ENCODE measurements at regions not wholly inside any gene's neighbourhood (a gene's known extent, or its start where the extent isn't known, plus 50 kb on each side); places are given as distances from the start of the nearest gene placed in this dataset.

- no peak overlapping the region for H3K56ac ChIP-seq (replicated peaks; ENCODE audit: insufficient read length, low read depth, low read length)
- H3K14ac ChIP-seq (ENCODE audit: insufficient read length): no peak overlapping the region
- no peaks in the 10 kb centered on the region for H3K36me3 ChIP-seq (ENCODE audit: control insufficient read depth in 2 of 4, insufficient read depth in 4 of 4, low read length in 3 of 4)
- H3K27me3 ChIP-seq (replicated peaks in 1 of 4; ENCODE audit: control insufficient read depth in 3 of 4, extremely low read depth in 1 of 4, insufficient read depth in 3 of 4, low read length in 3 of 4): no peaks in the 10 kb centered on the region
- no peak overlapping the region for H4K5ac ChIP-seq (ENCODE audit: insufficient read length, low read depth, low read length)
- H2BK120ac ChIP-seq (replicated peaks; ENCODE audit: low read depth, low read length): no peak overlapping the region
- no peaks in the 10 kb centered on the region for H3K79me1 ChIP-seq (ENCODE audit: low read depth, low read length)
- H3K23ac ChIP-seq (ENCODE audit: insufficient read length): no peak overlapping the region
- no peak overlapping the region for H3K4me2 ChIP-seq (ENCODE audit: insufficient read depth in 1 of 2, low read depth in 2 of 2, low read length in 2 of 2)
- no peak for DNase-seq (ENCODE audit: low read depth in 1 of 2, low spot score in 2 of 2)
- H3K9me3 ChIP-seq (ENCODE audit: insufficient read depth in 2 of 2, low read depth in 1 of 2, low read length in 1 of 2): no peaks in the 10 kb centered on the region
- no peak overlapping the region for H4K91ac ChIP-seq (replicated peaks; ENCODE audit: insufficient read length, low read length)
- H3K27ac ChIP-seq (ENCODE audit: low read depth, low read length): no peak overlapping the region
- no peak overlapping the region for H4K8ac ChIP-seq (ENCODE audit: extremely low read depth, insufficient read depth, low read length)
- H3K4me3 ChIP-seq (ENCODE audit: extremely low read depth in 1 of 4, insufficient read depth in 2 of 4, low read depth in 3 of 4, low read length in 4 of 4): no peak overlapping the region
- H3K18ac ChIP-seq (ENCODE audit: extremely low read depth, low read length): no peak overlapping the region
- H3K79me2 ChIP-seq (ENCODE audit: control insufficient read depth in 1 of 2, insufficient read depth in 2 of 2, low read length in 2 of 2): no peaks in the 10 kb centered on the region
- no peak overlapping the region for H3K9ac ChIP-seq (replicated peaks in 1 of 4; ENCODE audit: extremely low read depth in 1 of 4, low read depth in 3 of 4, low read length in 3 of 4)
- no peaks in the 10 kb centered on the region for H4K20me1 ChIP-seq (replicated peaks in 1 of 2; ENCODE audit: control insufficient read depth in 1 of 2, insufficient read depth in 2 of 2, low read length in 2 of 2)
- H3K23me2 ChIP-seq (ENCODE audit: low read depth, low read length): no peaks in the 10 kb centered on the region
- no peak overlapping the region for H2BK12ac ChIP-seq (ENCODE audit: low read depth, low read length)
- H2AFZ ChIP-seq (ENCODE audit: low read length): no peak overlapping the region
- no peak overlapping the region for H2BK20ac ChIP-seq (ENCODE audit: low read length)
- H2BK5ac ChIP-seq (ENCODE audit: low read depth, low read length): no peak overlapping the region
- no peak for FAIRE-seq
- POLR2A ChIA-PET (ENCODE audit: partially characterized antibody): no interaction called here
- no peak overlapping the region for H3K4ac ChIP-seq (replicated peaks; ENCODE audit: insufficient read length, low read depth, low read length)
- H3K4me1 ChIP-seq (replicated peaks in 1 of 4; ENCODE audit: control insufficient read depth in 3 of 4, insufficient read depth in 4 of 4, low read length in 3 of 4): no peaks in the 10 kb centered on the region
- H2BK15ac ChIP-seq (ENCODE audit: low read length): no peak overlapping the region
- CTCF ChIA-PET (ENCODE audit: partially characterized antibody): no interaction called here
- no peak overlapping the region for H2AK5ac ChIP-seq (ENCODE audit: low read depth, low read length)
- TF ChIP-seq HDAC6 (IDR thresholded peaks at IDR 0.05; ENCODE audit: low read depth, low read length) (no peak), POU5F1 (IDR thresholded peaks at IDR 0.05; ENCODE audit: low read depth, low read length) (no peak)
Measured at GRCh38 chr4:125155251-125155650, 159.5 kb upstream of the FAT4 start.

Data from H1 (cell line).